Large intestine (tissue), 3 donors: ENCODE measurements at regions not wholly inside any gene's neighbourhood (a gene's known extent, or its start where the extent isn't known, plus 50 kb on each side); places are given as distances from the start of the nearest gene placed in this dataset.
"Not testable (repeated sequence)": the region's sequence is repeated elsewhere in the genome, so short reads cannot be mapped to it uniquely, and the experiment has no call there.

ENCODE experiments used
- DNase-seq, 2 donors: peaks; one replicate each; pipeline versions ENCODE4 v3.0.0 to v3.0.0-alpha.2; 2013
- H3K27ac ChIP-seq: one replicate; pipeline ENCODE4 v1.5.1; 2013; ENCODE audit warnings: low read length
- H3K27me3 ChIP-seq: 2 replicates; pipeline ENCODE4 v1.6.1; 2013; ENCODE audit warnings: low read length; ENCODE audit not compliant: control insufficient read depth, insufficient read depth
- H3K36me3 ChIP-seq: 2 replicates; pipeline ENCODE4 v1.6.1; 2013; ENCODE audit warnings: low read length; ENCODE audit not compliant: control insufficient read depth, insufficient read depth
- H3K4me1 ChIP-seq: one replicate; pipeline ENCODE4 v1.6.1; 2013; ENCODE audit warnings: low read length; ENCODE audit not compliant: control insufficient read depth, insufficient read depth
- H3K4me3 ChIP-seq: one replicate; pipeline ENCODE4 v1.5.1; 2013; ENCODE audit warnings: low read length
- H3K9me3 ChIP-seq: one replicate; pipeline ENCODE4 v1.6.1; 2013; ENCODE audit warnings: mild to moderate bottlenecking, low read depth, low read length, moderate library complexity; ENCODE audit not compliant: control insufficient read depth
- WGBS: methylation state at CpG from one replicate; pipeline ENCODE4 v1.1.5; 2013; ENCODE audit warnings: low lambda C conversion rate; ENCODE audit not compliant: insufficient coverage; 5-methylcytosine and 5-hydroxymethylcytosine counted together

DNA sequence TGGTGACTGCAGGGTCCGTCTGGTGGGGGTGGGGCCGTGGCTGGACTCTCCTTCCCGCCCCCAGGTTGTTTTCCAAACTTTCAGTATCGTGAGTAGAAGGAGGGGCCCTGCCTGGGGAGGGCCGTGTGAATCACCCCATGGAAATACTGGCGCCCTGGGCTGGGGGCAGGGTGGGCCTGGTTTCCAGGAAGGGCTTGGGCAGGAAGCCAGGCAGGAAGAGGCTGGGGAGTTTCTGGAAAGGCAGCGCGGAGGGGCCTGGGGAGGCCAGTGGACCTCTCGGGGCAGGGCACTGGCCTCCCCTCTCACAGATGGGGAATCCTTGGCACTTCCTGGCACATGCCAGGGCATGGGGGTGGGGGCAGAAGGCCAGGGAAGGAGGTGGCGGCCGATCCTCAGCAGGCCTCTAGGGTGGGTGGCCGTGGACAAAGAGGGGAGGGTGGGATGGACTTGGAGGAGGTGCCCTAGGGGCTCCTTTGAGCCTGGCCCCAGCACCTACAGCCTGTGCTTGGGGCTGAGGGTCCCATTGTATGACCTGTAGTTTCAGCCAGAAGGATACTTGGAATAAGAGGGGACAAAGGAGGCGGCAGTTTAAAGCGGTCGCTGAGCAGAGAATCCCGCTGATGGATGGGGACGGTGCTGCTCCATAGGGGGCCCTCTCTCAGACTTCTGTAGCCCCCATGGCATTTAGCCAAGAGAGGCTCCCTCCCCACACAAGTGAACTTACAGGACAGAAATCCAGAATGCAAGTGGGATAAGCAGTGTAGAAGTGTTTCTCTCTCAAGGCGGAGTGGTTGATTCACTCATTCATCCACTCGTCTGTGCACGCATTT is 56.5 kb upstream of the GATA2 start:
- DNase-seq = peak; percentile 44 to 53
- Histone ChIP-seq H3K36me3 (no peaks in the 10 kb centered on the region), H3K9me3 (no peaks in the 10 kb centered on the region), H3K4me1 (peaks cover 6% of the 10 kb centered on the region), H3K27ac (peak overlapping the region; percentile 38), H3K27me3 (peaks cover 14% of the 10 kb centered on the region), H3K4me3 (no peak overlapping the region)
- no CpG with 5 or more reads among the region's 20 CpGs for WGBS

GRCh38 chr3:128548426-128549282 is 55.7 kb upstream of the GATA2 start:
- H3K27ac ChIP-seq = no peak overlapping the region
- H3K27me3 ChIP-seq = peaks cover 6% of the 10 kb centered on the region
- no peak for DNase-seq
- H3K4me1 ChIP-seq = peaks cover 5% of the 10 kb centered on the region
- no peak overlapping the region for H3K4me3 ChIP-seq
- H3K9me3 ChIP-seq = no peaks in the 10 kb centered on the region
- no peaks in the 10 kb centered on the region for H3K36me3 ChIP-seq
- 100% methylated on average over 1 of the region's 6 CpGs for WGBS

GRCh38 chr3:128548021-128548420 is 55.0 kb upstream of the GATA2 start:
- no peaks in the 10 kb centered on the region for H3K9me3 ChIP-seq
- no peak for DNase-seq
- H3K36me3 ChIP-seq = no peaks in the 10 kb centered on the region
- peaks cover 3% of the 10 kb centered on the region for H3K27me3 ChIP-seq
- peaks cover 5% of the 10 kb centered on the region for H3K4me1 ChIP-seq
- H3K4me3 ChIP-seq = no peak overlapping the region
- H3K27ac ChIP-seq = no peak overlapping the region

DNA sequence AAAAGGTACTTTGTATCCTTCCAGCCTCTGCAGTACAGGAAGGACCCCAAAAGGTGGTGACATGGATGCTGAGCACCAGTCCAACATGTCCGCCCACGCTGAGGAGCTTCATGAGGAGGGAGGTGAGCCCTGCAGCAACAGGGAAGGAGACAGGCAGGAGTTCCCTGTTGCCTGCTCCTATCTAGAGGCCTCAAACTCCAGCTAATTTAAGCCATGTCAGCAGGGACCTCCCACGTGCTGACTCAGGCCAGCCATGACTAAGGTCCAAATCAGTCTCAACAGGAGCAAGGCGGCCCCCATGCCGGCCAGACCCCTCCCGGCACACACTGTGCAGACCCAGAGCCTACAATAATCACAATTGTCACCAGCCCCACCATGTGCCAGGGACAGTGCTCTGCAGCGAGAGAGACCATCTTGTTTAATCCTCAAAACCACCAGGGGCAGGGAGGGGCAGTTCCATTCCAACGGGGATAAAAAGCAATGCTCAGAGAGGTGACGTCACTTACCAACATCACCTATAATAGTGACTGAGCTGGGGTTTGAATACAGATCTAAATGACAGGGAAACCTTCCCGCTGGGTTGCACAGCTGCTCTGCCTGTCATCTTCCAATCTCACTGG is 54.5 kb upstream of the GATA2 start:
- WGBS = no CpG with 5 or more reads among the region's 10 CpGs
- Histone ChIP-seq H3K4me1 (peaks cover 5% of the 10 kb centered on the region), H3K9me3 (no peaks in the 10 kb centered on the region), H3K36me3 (no peaks in the 10 kb centered on the region), H3K27ac (no peak overlapping the region), H3K27me3 (no peaks in the 10 kb centered on the region), H3K4me3 (no peak overlapping the region)
- no peak for DNase-seq

DNA sequence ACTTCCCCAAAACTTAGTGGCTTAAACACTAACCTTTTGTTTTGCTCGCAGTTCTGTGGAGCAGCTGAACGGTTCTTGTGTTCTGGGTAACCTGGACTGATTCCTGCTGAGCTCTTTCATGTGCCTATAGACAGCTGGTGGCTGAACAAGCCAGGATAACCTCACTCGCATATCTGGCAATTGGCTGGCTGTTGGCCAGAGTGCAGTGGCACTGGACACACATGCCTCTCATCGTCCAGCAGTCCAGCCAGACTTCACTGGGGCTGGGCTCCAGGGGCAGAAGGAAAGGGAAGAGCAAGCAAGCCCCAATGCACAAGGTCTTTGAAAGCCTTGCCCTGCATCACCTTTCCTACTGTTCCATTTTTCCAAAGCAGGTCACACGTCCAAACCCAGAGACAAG is 53.6 kb upstream of the GATA2 start:
- no peaks in the 10 kb centered on the region for H3K9me3 ChIP-seq
- H3K4me1 ChIP-seq = peaks cover 5% of the 10 kb centered on the region
- no peak overlapping the region for H3K4me3 ChIP-seq
- no peaks in the 10 kb centered on the region for H3K36me3 ChIP-seq
- no peaks in the 10 kb centered on the region for H3K27me3 ChIP-seq
- WGBS = no CpG with 5 or more reads among the region's 5 CpGs
- no peak overlapping the region for H3K27ac ChIP-seq
- DNase-seq = no peak

DNA sequence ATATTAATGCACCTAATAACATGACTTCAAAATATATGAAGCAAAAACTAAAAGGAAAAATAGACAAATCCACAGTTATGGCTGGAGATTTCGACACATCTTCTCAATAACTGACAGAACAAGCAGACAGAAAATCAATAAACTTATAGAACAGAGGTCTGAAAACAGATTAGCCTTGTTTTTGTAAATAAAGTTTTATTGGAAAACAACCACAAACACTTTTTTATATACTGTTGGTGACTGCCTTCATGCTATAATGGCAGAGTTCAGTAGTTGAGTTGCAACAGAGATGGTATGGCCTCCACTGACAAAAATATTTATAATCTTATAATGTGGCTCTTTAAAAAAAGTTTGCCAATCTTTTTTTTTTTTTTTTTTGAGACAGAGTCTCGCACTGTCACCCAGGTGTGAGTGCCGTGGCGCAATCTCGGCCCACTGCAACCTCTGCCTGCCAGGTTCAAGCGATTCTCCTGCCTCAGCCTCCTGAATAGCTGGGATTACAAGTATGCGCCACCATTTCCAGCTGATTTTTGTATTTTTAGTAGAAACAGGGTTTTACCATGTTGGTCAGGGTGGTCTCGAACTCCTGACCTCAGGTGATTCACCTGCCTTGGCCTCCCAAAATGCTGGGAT is 52.2 kb upstream of the GATA2 start:
- Histone ChIP-seq H3K4me1 (peaks cover 5% of the 10 kb centered on the region), H3K27ac (no peak overlapping the region), H3K27me3 (no peaks in the 10 kb centered on the region), H3K36me3 (no peaks in the 10 kb centered on the region), H3K4me3 (no peak overlapping the region), H3K9me3 (no peaks in the 10 kb centered on the region)
- no peak for DNase-seq
- WGBS = 100% methylated on average over 1 of the region's 8 CpGs

- Histone ChIP-seq H3K27me3 (no peaks in the 10 kb centered on the region), H3K9me3 (no peaks in the 10 kb centered on the region), H3K36me3 (no peaks in the 10 kb centered on the region), H3K27ac (no peak overlapping the region), H3K4me1 (no peaks in the 10 kb centered on the region), H3K4me3 (no peak overlapping the region)
- no peak for DNase-seq
Observed at GRCh38 chr3:128544190-128544589, 51.2 kb upstream of the GATA2 start.

DNA sequence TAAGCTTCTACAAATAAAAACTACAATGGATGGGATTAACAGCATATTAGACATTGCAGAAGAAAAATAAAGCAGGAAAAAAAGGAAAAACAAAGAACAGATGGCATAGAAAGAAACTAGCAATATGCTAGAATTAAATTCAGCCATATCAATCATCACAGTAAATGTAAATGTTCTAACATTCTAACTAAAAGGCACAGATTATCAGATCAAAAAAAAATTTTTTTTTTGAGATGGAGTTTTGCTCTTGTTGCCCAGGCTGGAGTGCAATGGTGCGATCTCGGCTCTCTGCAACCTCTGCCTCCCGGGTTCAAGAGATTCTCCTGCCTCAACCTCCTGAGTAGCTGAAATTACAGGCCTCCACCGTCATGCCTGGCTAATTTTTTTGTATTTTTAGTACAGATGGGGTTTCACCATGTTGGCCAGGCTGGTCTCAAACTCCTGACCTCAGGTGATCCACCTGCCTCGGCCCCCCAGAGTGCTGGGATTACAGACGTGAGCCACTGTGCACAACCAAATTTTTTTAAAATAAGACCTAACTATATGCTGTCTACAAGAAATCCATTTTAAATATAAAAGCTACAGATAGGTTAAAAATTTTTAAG is 50.7 kb upstream of the GATA2 start:
- H3K27me3 ChIP-seq, H3K27ac ChIP-seq, H3K4me1 ChIP-seq, DNase-seq, H3K36me3 ChIP-seq, H3K4me3 ChIP-seq, H3K9me3 ChIP-seq: not testable (repeated sequence)
- 80% methylated on average over 1 of the region's 6 CpGs for WGBS
